H1 (cell line): ENCODE measurements at regions not wholly inside any gene's neighbourhood (a gene's known extent, or its start where the extent isn't known, plus 50 kb on each side); places are given as distances from the start of the nearest gene placed in this dataset.
A peak's percentile ranks its signal among the peaks of the same experiment; 100 is the strongest.

Experiments used
- CTCF ChIA-PET: fragments of 300-600 bp; sonication (Branson Sonifier 250); formaldehyde crosslinking; loops from one replicate; lab custom pipeline; 2021; ENCODE audit not compliant: partially characterized antibody; lab: Charles Lee
- POLR2A ChIA-PET: fragments of 300-600 bp; sonication (Branson Sonifier 250); formaldehyde crosslinking; loops from one replicate; lab custom pipeline; 2021; ENCODE audit warnings: inconsistent platforms; ENCODE audit not compliant: partially characterized antibody; lab: Charles Lee
- DNase-seq, 2 experiments: peaks; one replicate each; pipeline versions ENCODE4 v3.0.0 to v3.0.0-alpha.2; 2010 to 2022; ENCODE audit warnings: low spot score in 2 of 2, low read depth in 1 of 2, mixed read lengths in 1 of 2
- FAIRE-seq: peaks from 2 replicates; lab custom pipeline; 2011; peaks lifted over from hg19 to GRCh38; lab: Jason Lieb, UNC
- H2AFZ ChIP-seq: 2 replicates; pipeline ENCODE4 v1.8.1; 2012; ENCODE audit warnings: low read length, inconsistent platforms
- H2AK5ac ChIP-seq: 2 replicates; pipeline ENCODE4 v1.6.1; 2013; ENCODE audit warnings: low read depth, low read length
- H2BK120ac ChIP-seq: replicated peaks from 2 replicates; pipeline ENCODE3; 2013; ENCODE audit warnings: low read depth, low read length, inconsistent platforms
- H2BK12ac ChIP-seq: 2 replicates; pipeline ENCODE4 v1.6.1; 2013; ENCODE audit warnings: low read depth, low read length
- H2BK15ac ChIP-seq: 2 replicates; pipeline ENCODE4 v1.6.1; 2013; ENCODE audit warnings: low read length
- H2BK20ac ChIP-seq: 2 replicates; pipeline ENCODE4 v1.6.1; 2013; ENCODE audit warnings: low read length
- H2BK5ac ChIP-seq: 2 replicates; pipeline ENCODE4 v1.6.1; 2013; ENCODE audit warnings: low read depth, low read length
- H3K14ac ChIP-seq: 2 replicates; pipeline ENCODE4 v1.6.1; 2013; ENCODE audit warnings: inconsistent platforms; ENCODE audit not compliant: insufficient read length
- H3K18ac ChIP-seq: 2 replicates; pipeline ENCODE4 v1.6.1; 2013; ENCODE audit warnings: low read length; ENCODE audit errors: extremely low read depth
- H3K23ac ChIP-seq: 2 replicates; pipeline ENCODE4 v1.6.1; 2013; ENCODE audit warnings: inconsistent platforms; ENCODE audit not compliant: insufficient read length
- H3K23me2 ChIP-seq: 2 replicates; pipeline ENCODE4 v1.6.1; 2013; ENCODE audit warnings: low read depth, low read length
- H3K27ac ChIP-seq: 2 replicates; pipeline ENCODE4 v1.6.1; 2011; ENCODE audit warnings: low read depth, low read length, inconsistent platforms
- H3K27me3 ChIP-seq, 4 experiments: replicated peaks in 1 of 4; 1 replicate in 1 of 4; 2 replicates in 3 of 4; pipeline versions ENCODE4 v1.6.1 to v1.8.1; 2011 to 2013; ENCODE audit warnings: low read length in 3 of 4, mild to moderate bottlenecking in 3 of 4, inconsistent platforms in 2 of 4, mixed read lengths in 2 of 4, moderate library complexity in 1 of 4; ENCODE audit not compliant: control insufficient read depth in 3 of 4, insufficient read depth in 3 of 4; ENCODE audit errors: extremely low read depth in 1 of 4
- H3K36me3 ChIP-seq, 4 experiments: 2 replicates each; pipeline versions ENCODE4 v1.6.1 to v1.8.1; 2011 to 2013; ENCODE audit warnings: mild to moderate bottlenecking in 4 of 4, low read length in 3 of 4, moderate library complexity in 2 of 4, control low read depth in 1 of 4, inconsistent platforms in 1 of 4; ENCODE audit not compliant: insufficient read depth in 4 of 4, control insufficient read depth in 2 of 4
- H3K4ac ChIP-seq: replicated peaks from 2 replicates; pipeline ENCODE3; 2013; ENCODE audit warnings: low read length, low read depth, mixed read lengths, inconsistent platforms; ENCODE audit not compliant: insufficient read length
- H3K4me1 ChIP-seq, 4 experiments: replicated peaks in 1 of 4; 1 replicate in 1 of 4; 2 replicates in 3 of 4; pipeline versions ENCODE4 v1.6.1 to v1.8.1; 2011 to 2013; ENCODE audit warnings: low read length in 3 of 4, inconsistent platforms in 2 of 4, mixed read lengths in 1 of 4; ENCODE audit not compliant: insufficient read depth in 4 of 4, control insufficient read depth in 3 of 4
- H3K4me2 ChIP-seq, 2 experiments: 2 replicates each; pipeline versions ENCODE4 v1.6.1 to v1.8.1; 2011 to 2013; ENCODE audit warnings: low read depth in 2 of 2, low read length in 2 of 2, control low read depth in 1 of 2, inconsistent platforms in 1 of 2, mild to moderate bottlenecking in 1 of 2; ENCODE audit not compliant: insufficient read depth in 1 of 2
- H3K4me3 ChIP-seq, 4 experiments: fragments of 200-600, 300-600 bp in 1 of 4; sonication (generic), shearing (Covaris generic), sonication (Bioruptor Twin) in 1 of 4; 2 replicates each; pipeline versions ENCODE4 v1.5.1 to v1.8.1; 2011 to 2016; ENCODE audit warnings: low read length in 4 of 4, low read depth in 3 of 4, control low read depth in 2 of 4, inconsistent platforms in 2 of 4, mild to moderate bottlenecking in 2 of 4, mixed read lengths in 1 of 4, moderate library complexity in 1 of 4; ENCODE audit not compliant: insufficient read depth in 2 of 4; ENCODE audit errors: extremely low read depth in 1 of 4
- H3K56ac ChIP-seq: replicated peaks from 2 replicates; pipeline ENCODE3; 2013; ENCODE audit warnings: low read depth, mild to moderate bottlenecking, mixed read lengths, low read length, inconsistent platforms; ENCODE audit not compliant: insufficient read length
- H3K79me1 ChIP-seq: 2 replicates; pipeline ENCODE4 v1.6.1; 2013; ENCODE audit warnings: low read depth, low read length, control low read depth
- H3K79me2 ChIP-seq, 2 experiments: 2 replicates each; pipeline versions ENCODE4 v1.6.1 to v1.8.1; 2012 to 2013; ENCODE audit warnings: low read length in 2 of 2, mild to moderate bottlenecking in 2 of 2, inconsistent platforms in 1 of 2; ENCODE audit not compliant: insufficient read depth in 2 of 2, control insufficient read depth in 1 of 2
- H3K9ac ChIP-seq, 4 experiments: replicated peaks in 1 of 4; 1 replicate in 1 of 4; 2 replicates in 3 of 4; pipeline versions ENCODE4 v1.6.1 to v1.8.1; 2011 to 2013; ENCODE audit warnings: low read depth in 3 of 4, low read length in 3 of 4, control low read depth in 2 of 4, mild to moderate bottlenecking in 2 of 4, moderate library complexity in 2 of 4, inconsistent platforms in 1 of 4; ENCODE audit errors: extremely low read depth in 1 of 4
- H3K9me3 ChIP-seq, 2 experiments: 2 replicates each; pipeline versions ENCODE4 v1.6.1 to v1.8.1; 2012 to 2013; ENCODE audit warnings: mild to moderate bottlenecking in 2 of 2, moderate library complexity in 2 of 2, control low read depth in 1 of 2, inconsistent platforms in 1 of 2, low read depth in 1 of 2, low read length in 1 of 2, mixed read lengths in 1 of 2; ENCODE audit not compliant: insufficient read depth in 2 of 2
- H4K20me1 ChIP-seq, 2 experiments: replicated peaks in 1 of 2; 2 replicates each; pipeline versions ENCODE3 to v1.8.1; 2011 to 2013; ENCODE audit warnings: inconsistent platforms in 2 of 2, low read length in 2 of 2, mild to moderate bottlenecking in 1 of 2; ENCODE audit not compliant: insufficient read depth in 2 of 2, control insufficient read depth in 1 of 2
- H4K5ac ChIP-seq: 2 replicates; pipeline ENCODE4 v1.6.1; 2013; ENCODE audit warnings: low read length, low read depth, mixed read lengths, inconsistent platforms; ENCODE audit not compliant: insufficient read length
- H4K8ac ChIP-seq: 2 replicates; pipeline ENCODE4 v1.8.0; 2013; ENCODE audit warnings: mild to moderate bottlenecking, moderate library complexity, low read length, inconsistent platforms; ENCODE audit not compliant: insufficient read depth; ENCODE audit errors: extremely low read depth
- H4K91ac ChIP-seq: replicated peaks from 2 replicates; pipeline ENCODE3; 2013; ENCODE audit warnings: low read length, mixed read lengths, inconsistent platforms; ENCODE audit not compliant: insufficient read length
- ASH2L ChIP-seq: fragments of 200-600, 300-600 bp; sonication (generic); IDR thresholded peaks from one replicate; pipeline ENCODE4 v1.7.1; 2017; ENCODE audit warnings: low read length
- BACH1 ChIP-seq: IDR thresholded peaks from 2 replicates; pipeline ENCODE4 v1.6.1; 2012; ENCODE audit warnings: low read length, improper control_type of control experiment
- POLR2A ChIP-seq, 2 experiments: IDR thresholded peaks; 1 replicate in 1 of 2; 2 replicates in 1 of 2; pipeline ENCODE4 v1.6.1; 2011; ENCODE audit warnings: low read depth in 2 of 2, low read length in 2 of 2, mild to moderate bottlenecking in 2 of 2; ENCODE audit errors: control extremely low read depth in 1 of 2
- POU5F1 ChIP-seq: IDR thresholded peaks from 2 replicates; pipeline ENCODE4 v1.6.1; 2011; ENCODE audit warnings: low read depth, mild to moderate bottlenecking, low read length, moderate library complexity
- SAP30 ChIP-seq: fragments of 300-600 bp; sonication (generic); IDR thresholded peaks from 2 replicates; pipeline ENCODE4 v1.7.1; 2012; ENCODE audit warnings: low read length, moderate library complexity, mild to moderate bottlenecking, inconsistent platforms; ENCODE audit not compliant: insufficient read depth, insufficient replicate concordance
- SP1 ChIP-seq: IDR thresholded peaks from 2 replicates; pipeline ENCODE4 v1.6.1; 2011; ENCODE audit warnings: low read depth, low read length
- SRF ChIP-seq: IDR thresholded peaks from 2 replicates; pipeline ENCODE4 v1.6.1; 2011; ENCODE audit warnings: mild to moderate bottlenecking, low read depth, low read length, moderate library complexity
- ZNF274 ChIP-seq: IDR thresholded peaks from 2 replicates; pipeline ENCODE4 v1.7.0; 2012; ENCODE audit warnings: low read length, borderline replicate concordance; ENCODE audit errors: extremely low read depth
- WGBS, 2 experiments: shearing (Covaris generic) in 1 of 2; methylation state at CpG; one replicate each; pipeline versions ENCODE4 v1.1.6 to v1.1.7; 2013 to 2015; ENCODE audit warnings: low lambda C conversion rate in 2 of 2, mixed read lengths in 2 of 2, inconsistent platforms in 1 of 2, low coverage in 1 of 2, missing lambda C conversion rate in 1 of 2; ENCODE audit not compliant: insufficient replicate concordance in 2 of 2, insufficient coverage in 1 of 2, insufficient read length in 1 of 2; ENCODE audit errors: extremely low coverage in 1 of 2, missing lambda C conversion rate in 1 of 2; 5-methylcytosine and 5-hydroxymethylcytosine counted together
- TF ChIP-seq, protein P1 (sequence below): IDR thresholded peaks from 2 replicates; pipeline ENCODE4 v1.6.1; 2011; ENCODE audit warnings: low read depth, mild to moderate bottlenecking, low read length; ENCODE audit not compliant: insufficient read depth

DNA sequence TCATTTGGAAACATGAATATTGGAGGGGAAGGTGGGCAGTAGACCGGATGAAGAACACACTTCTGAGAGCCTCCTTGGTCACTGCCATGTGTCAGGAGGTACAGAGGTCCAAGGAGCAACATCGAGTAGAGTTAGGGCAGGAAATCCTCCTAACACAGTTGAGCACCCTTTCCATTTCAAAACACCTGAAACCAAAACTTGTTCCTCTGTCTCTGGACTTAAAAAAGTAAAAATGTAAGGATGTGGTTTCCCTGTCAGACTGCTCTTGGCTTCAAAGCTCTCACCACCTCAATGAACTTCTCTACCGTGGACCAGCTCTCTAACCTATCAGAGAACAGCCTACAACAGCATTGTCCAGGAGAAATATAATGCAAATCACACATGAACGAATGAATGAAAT is 573.9 kb downstream of the NOVA1 start:
- Histone ChIP-seq H3K23ac (no peak overlapping the region), H3K36me3 (no peaks in the 10 kb centered on the region), H3K9me3 (no peaks in the 10 kb centered on the region), H4K91ac (no peak overlapping the region), H3K4me2 (no peak overlapping the region), H3K9ac (no peak overlapping the region), H2BK120ac (no peak overlapping the region), H3K56ac (no peak overlapping the region), H2AK5ac (no peak overlapping the region), H3K18ac (no peak overlapping the region), H3K14ac (no peak overlapping the region), H2BK5ac (no peak overlapping the region), H4K5ac (no peak overlapping the region), H3K4me1 (no peaks in the 10 kb centered on the region), H2BK12ac (no peak overlapping the region), H3K4ac (no peak overlapping the region), H4K8ac (no peak overlapping the region), H3K23me2 (no peaks in the 10 kb centered on the region), H4K20me1 (no peaks in the 10 kb centered on the region), H3K27me3 (no peaks in the 10 kb centered on the region), H3K27ac (no peak overlapping the region), H3K79me2 (no peaks in the 10 kb centered on the region), H2BK15ac (no peak overlapping the region), H2BK20ac (no peak overlapping the region), H3K4me3 (no peak overlapping the region), H3K79me1 (no peaks in the 10 kb centered on the region), H2AFZ (peak overlapping the region; percentile 74; the same call in 1 of the 2 replicates)
- POLR2A ChIA-PET = no interaction called here
- no peak for DNase-seq
- no peak for FAIRE-seq
- CTCF ChIA-PET = no interaction called here
- 90% methylated on average over 4 of the region's 4 CpGs; no CpG with 5 or more reads in 1 of the 2 experiments for WGBS, 2 experiments
- TF ChIP-seq ZNF274 (no peak), ASH2L (no peak), POU5F1 (no peak), SP1 (no peak), POLR2A (IDR thresholded peaks at IDR 0.05; ENCODE audit: control extremely low read depth in 1 of 2, low read depth in 2 of 2, low read length in 2 of 2) (no peak), SAP30 (no peak), BACH1 (no peak), SRF (no peak)
- TF ChIP-seq, protein P1, sequence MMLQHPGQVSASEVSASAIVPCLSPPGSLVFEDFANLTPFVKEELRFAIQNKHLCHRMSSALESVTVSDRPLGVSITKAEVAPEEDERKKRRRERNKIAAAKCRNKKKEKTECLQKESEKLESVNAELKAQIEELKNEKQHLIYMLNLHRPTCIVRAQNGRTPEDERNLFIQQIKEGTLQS = no peak
